GM12878 (cell line): ENCODE measurements at regions not wholly inside any gene's neighbourhood (a gene's known extent, or its start where the extent isn't known, plus 50 kb on each side); places are given as distances from the start of the nearest gene placed in this dataset.

Experiments
- ATAC-seq: fragments of 200-7000 bp; cut with Tn5 transposase; 3 replicates; pipeline ENCODE4 v1.9.1; 2020; ENCODE audit warnings: mild to moderate bottlenecking, moderate library complexity
- BruUV-seq: library from RNA; stranded (reverse); fragments of 400-500 nt; replicated peaks from 2 replicates; lab custom pipeline; 2021; lab: Mats Ljungman, UMichigan
- CTCF ChIA-PET: fragments of 300-600 bp; sonication (Branson Sonifier 250); formaldehyde crosslinking; extraction: SDS; loops from one replicate; lab custom pipeline; 2021; ENCODE audit warnings: inconsistent platforms; lab: Yijun Ruan, JAX
- POLR2A ChIA-PET: fragments of 350-600 bp; formaldehyde crosslinking; extraction: SDS; loops from one replicate; lab custom pipeline; 2021; ENCODE audit warnings: inconsistent platforms; lab: Charles Lee
- RAD21 ChIA-PET: fragments of 300-600 bp; sonication (Branson Sonifier 250); formaldehyde crosslinking; loops from one replicate; lab custom pipeline; 2023; ENCODE audit warnings: antibody characterized with exemption; ENCODE audit not compliant: unreplicated experiment; lab: Charles Lee
- SMC1A ChIA-PET: fragments of 300-600 bp; sonication (Branson Sonifier 250); formaldehyde crosslinking; loops from one replicate; lab custom pipeline; 2023; ENCODE audit not compliant: unreplicated experiment, uncharacterized antibody; lab: Charles Lee
- DNase-seq: peaks from one replicate; pipeline ENCODE4 v3.0.0-alpha.2; 2011; ENCODE audit warnings: low read depth, low spot score
- FAIRE-seq: peaks from 3 replicates; lab custom pipeline; 2011; peaks lifted over from hg19 to GRCh38; lab: Jason Lieb, UNC
- H2AFZ ChIP-seq: 2 replicates; pipeline ENCODE4 v1.6.0; 2011; ENCODE audit warnings: low read depth, low read length, control low read depth; ENCODE audit not compliant: control insufficient read depth
- H3K27ac ChIP-seq: 2 replicates; pipeline ENCODE4 v1.5.1; 2011; ENCODE audit warnings: control low read depth; ENCODE audit not compliant: control insufficient read depth, insufficient read depth
- H3K27me3 ChIP-seq, 2 experiments: replicated peaks in 1 of 2; 2 replicates each; pipeline versions ENCODE4 v1.6.0 to v1.6.1; 2011; ENCODE audit warnings: low read length in 1 of 2; ENCODE audit not compliant: control insufficient read depth in 2 of 2, insufficient read depth in 2 of 2
- H3K36me3 ChIP-seq, 2 experiments: 2 replicates each; pipeline ENCODE4 v1.5.1; 2011; ENCODE audit warnings: low read length in 1 of 2; ENCODE audit not compliant: control insufficient read depth in 2 of 2, insufficient read depth in 2 of 2
- H3K4me1 ChIP-seq: 2 replicates; pipeline ENCODE4 v1.6.1; 2011; ENCODE audit warnings: mild to moderate bottlenecking, low read length, moderate library complexity, mixed read lengths; ENCODE audit not compliant: control insufficient read depth, insufficient read depth
- H3K4me2 ChIP-seq: 2 replicates; pipeline ENCODE4 v1.6.0; 2011; ENCODE audit warnings: control low read depth; ENCODE audit not compliant: control insufficient read depth, insufficient read depth
- H3K4me3 ChIP-seq: fragments of 200-600 bp; sonication (generic); 2 replicates; pipeline ENCODE4 v1.5.1; 2016
- H3K79me2 ChIP-seq: 2 replicates; pipeline ENCODE4 v1.6.0; 2011; ENCODE audit warnings: low read length; ENCODE audit not compliant: control insufficient read depth, insufficient read depth
- H3K9ac ChIP-seq: 2 replicates; pipeline ENCODE4 v1.8.0; 2011; ENCODE audit warnings: low read length, control low read depth, mixed read lengths; ENCODE audit not compliant: control insufficient read depth, insufficient read depth
- H3K9me3 ChIP-seq: replicated peaks from 3 replicates; pipeline ENCODE4 v1.5.1; 2011; ENCODE audit warnings: mild to moderate bottlenecking, low read length; ENCODE audit not compliant: control insufficient read depth, insufficient read depth
- H4K20me1 ChIP-seq: 2 replicates; pipeline ENCODE4 v1.6.0; 2011; ENCODE audit not compliant: control insufficient read depth, insufficient read depth
- ATF3 ChIP-seq: IDR thresholded peaks from 2 replicates; pipeline ENCODE4 v1.6.1; 2011; ENCODE audit warnings: low read depth, mild to moderate bottlenecking, low read length, moderate library complexity, borderline replicate concordance; ENCODE audit errors: extremely low read depth
- BRCA1 ChIP-seq: IDR thresholded peaks from 2 replicates; pipeline ENCODE4 v1.6.1; 2011; ENCODE audit warnings: low read depth, low read length, improper control_type of control experiment
- CEBPB ChIP-seq, 2 experiments: fragments of 150-350 bp in 1 of 2; IDR thresholded peaks; 2 replicates each; pipeline ENCODE4 v1.6.1; 2012 to 2014; ENCODE audit warnings: low read depth in 2 of 2, low read length in 2 of 2, borderline replicate concordance in 1 of 2, inconsistent platforms in 1 of 2
- CHD1 ChIP-seq: IDR thresholded peaks from 2 replicates; pipeline ENCODE4 v1.6.1; 2012; ENCODE audit warnings: low read depth, low read length, improper control_type of control experiment
- GABPA ChIP-seq: IDR thresholded peaks from 2 replicates; pipeline ENCODE4 v1.6.1; 2014; ENCODE audit warnings: antibody characterized with exemption, low read depth, mild to moderate bottlenecking, inconsistent platforms
- GATAD2B ChIP-seq: fragments of 450-650 bp; conservative IDR thresholded peaks from 2 replicates; pipeline ENCODE4 v1.6.1; 2017; ENCODE audit warnings: low read depth, mild to moderate bottlenecking, moderate library complexity
- HCFC1 ChIP-seq: fragments of 150-350 bp; IDR thresholded peaks from 2 replicates; pipeline ENCODE4 v1.6.1; 2014; ENCODE audit warnings: low read length
- KDM1A ChIP-seq: fragments of 200-600 bp; sonication (generic); IDR thresholded peaks from 2 replicates; pipeline ENCODE4 v1.6.1; 2016; ENCODE audit warnings: borderline replicate concordance
- MEF2A ChIP-seq: IDR thresholded peaks from 2 replicates; pipeline ENCODE4 v1.6.1; 2011; ENCODE audit warnings: low read depth, mild to moderate bottlenecking, low read length, moderate library complexity; ENCODE audit not compliant: insufficient read depth
- MYC ChIP-seq: IDR thresholded peaks from 2 replicates; pipeline ENCODE4 v1.6.1; 2011; ENCODE audit warnings: mild to moderate bottlenecking, low read length, moderate library complexity, inconsistent platforms; ENCODE audit not compliant: insufficient read depth, insufficient replicate concordance, insufficient read length, severe bottlenecking
- NR2C2 ChIP-seq: IDR thresholded peaks from 2 replicates; pipeline ENCODE4 v1.6.1; 2011; ENCODE audit warnings: borderline replicate concordance, low read depth; ENCODE audit not compliant: control insufficient read depth, insufficient read length
- PAX8 ChIP-seq: fragments of 450-650 bp; IDR thresholded peaks from 2 replicates; pipeline ENCODE4 v1.6.1; 2017; ENCODE audit warnings: mild to moderate bottlenecking, moderate library complexity
- SUZ12 ChIP-seq: fragments of 200-600 bp; sonication (generic); IDR thresholded peaks from one replicate; pipeline ENCODE4 v1.6.1; 2018; ENCODE audit warnings: antibody characterized with exemption, mild to moderate bottlenecking; ENCODE audit not compliant: unreplicated experiment
- TBL1XR1 ChIP-seq: IDR thresholded peaks from 2 replicates; pipeline ENCODE4 v1.6.1; 2012; ENCODE audit warnings: low read depth, low read length, improper control_type of control experiment
- TCF12 ChIP-seq: IDR thresholded peaks from 2 replicates; pipeline ENCODE4 v1.6.1; 2011; ENCODE audit warnings: low read depth, mild to moderate bottlenecking, low read length
- ZNF207 ChIP-seq: fragments of 450-650 bp; IDR thresholded peaks from 2 replicates; pipeline ENCODE4 v1.6.1; 2014; ENCODE audit warnings: antibody characterized with exemption, mild to moderate bottlenecking, borderline replicate concordance
- ZSCAN29 ChIP-seq: fragments of 450-650 bp; IDR thresholded peaks from 2 replicates; pipeline ENCODE4 v1.6.1; 2017; ENCODE audit warnings: mild to moderate bottlenecking, moderate library complexity
- WGBS: methylation state at CpG from one replicate; pipeline ENCODE4 v1.1.6; 2016; ENCODE audit warnings: low lambda C conversion rate; ENCODE audit not compliant: insufficient replicate concordance, insufficient coverage; ENCODE audit errors: missing lambda C conversion rate; 5-methylcytosine and 5-hydroxymethylcytosine counted together
- in situ Hi-C: fragments of 300-500 bp; cut with MboI; formaldehyde crosslinking; loops from 9 replicates; pipeline ENCODE4 v1.14.3; 2018; ENCODE audit warnings: mixed read lengths
- intact Hi-C: fragments of 100-400 bp; cut with micrococcal nuclease; formaldehyde crosslinking; loops from one replicate; pipeline ENCODE4 v1.14.2; 2022; ENCODE audit not compliant: unreplicated experiment

DNA sequence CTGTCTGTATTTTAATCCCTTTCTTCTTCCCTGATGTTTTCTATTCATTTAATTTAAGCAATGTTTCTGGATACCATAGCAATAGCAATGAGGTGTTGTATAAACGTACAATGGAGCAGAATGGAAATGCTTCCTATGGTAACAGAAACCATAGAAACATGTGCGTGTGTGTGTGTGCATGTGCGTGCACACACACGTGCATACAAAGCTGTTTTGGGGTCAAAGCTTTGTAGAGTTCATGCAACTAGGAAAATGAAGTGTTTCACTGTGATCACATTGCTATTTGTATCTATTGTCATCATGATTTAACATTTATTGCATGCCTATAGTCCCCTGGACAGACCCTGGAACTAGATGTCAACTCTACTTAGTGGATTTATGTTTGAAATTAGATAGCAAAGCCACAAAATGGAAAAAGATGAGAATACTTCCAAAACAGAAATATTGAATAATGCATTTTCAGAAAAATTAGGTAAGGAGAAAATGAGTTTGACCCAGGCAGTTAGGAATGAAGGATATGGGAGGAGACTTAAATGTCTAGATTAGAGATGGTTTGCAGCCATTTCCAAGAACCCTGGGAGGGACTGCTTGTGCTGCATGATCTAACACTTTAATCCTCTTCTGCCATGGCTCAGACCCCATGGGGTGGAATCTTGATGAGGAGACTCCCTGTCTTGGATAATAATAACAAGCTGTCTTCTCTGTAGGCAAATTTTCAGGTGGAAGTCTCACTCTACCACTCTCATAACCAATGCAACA lies 124.4 kb downstream of the TRMT11 start:
- SMC1A ChIA-PET: no interaction called here
- Histone ChIP-seq H3K9ac (no peak overlapping the region), H3K36me3 (no peaks in the 10 kb centered on the region), H3K4me2 (no peak overlapping the region), H3K79me2 (no peaks in the 10 kb centered on the region), H3K27ac (no peak overlapping the region), H3K27me3 (no peaks in the 10 kb centered on the region), H3K4me3 (no peak overlapping the region), H4K20me1 (no peaks in the 10 kb centered on the region), H3K9me3 (no peaks in the 10 kb centered on the region), H2AFZ (no peak overlapping the region), H3K4me1 (no peaks in the 10 kb centered on the region)
- POLR2A ChIA-PET: no interaction called here
- CTCF ChIA-PET: no interaction called here
- no peak for DNase-seq
- ATAC-seq: no peak
- in situ Hi-C loops: no loop called here
- RAD21 ChIA-PET: no interaction called here
- FAIRE-seq: no peak
- TF ChIP-seq ZSCAN29: no peak
- no peak for TF ChIP-seq TBL1XR1
- no peak for TF ChIP-seq CEBPB (IDR thresholded peaks at IDR 0.05; ENCODE audit: borderline replicate concordance in 1 of 2, low read depth in 2 of 2, low read length in 2 of 2)
- no peak for TF ChIP-seq NR2C2
- TF ChIP-seq CHD1: no peak
- TF ChIP-seq GATAD2B: no peak
- TF ChIP-seq TCF12: no peak
- no peak for TF ChIP-seq HCFC1
- TF ChIP-seq GABPA: no peak
- no peak for TF ChIP-seq MYC
- TF ChIP-seq MEF2A: no peak
- TF ChIP-seq KDM1A: no peak
- no peak for TF ChIP-seq BRCA1
- TF ChIP-seq ATF3: no peak
- no peak for TF ChIP-seq SUZ12
- TF ChIP-seq PAX8: no peak
- no peak for TF ChIP-seq ZNF207
- no TSS peak for BruUV-seq
- 80% methylated on average over 4 of the region's 4 CpGs for whole genome bisulfite sequencing
- intact Hi-C loops: no loop called here
